Bronchial epithelial cell (primary cell): ENCODE measurements at regions not wholly inside any gene's neighbourhood (a gene's known extent, or its start where the extent isn't known, plus 50 kb on each side); places are given as distances from the start of the nearest gene placed in this dataset.

Source experiments
- DNase-seq: peaks from one replicate; pipeline ENCODE4 v3.0.0-alpha.2; 2010; ENCODE audit warnings: low read depth
- FAIRE-seq: peaks from 2 replicates; lab custom pipeline; 2011; peaks lifted over from hg19 to GRCh38; lab: Jason Lieb, UNC
- H3K27me3 ChIP-seq: 2 replicates; pipeline ENCODE4 v1.5.1; 2011; ENCODE audit warnings: low read length; ENCODE audit not compliant: control insufficient read depth, insufficient read depth
- H3K36me3 ChIP-seq: 2 replicates; pipeline ENCODE4 v1.5.1; 2011; ENCODE audit warnings: low read length; ENCODE audit not compliant: control insufficient read depth, insufficient read depth
- H3K4me3 ChIP-seq: 2 replicates; pipeline ENCODE4 v1.5.1; 2011; ENCODE audit warnings: mild to moderate bottlenecking, low read depth, low read length, control low read depth
- TF ChIP-seq, protein P1 (sequence below): IDR thresholded peaks from 2 replicates; pipeline ENCODE4 v1.5.1; 2011; ENCODE audit warnings: mild to moderate bottlenecking, moderate library complexity, low read length, control low read depth, inconsistent platforms; ENCODE audit not compliant: insufficient read depth, severe bottlenecking

DNA sequence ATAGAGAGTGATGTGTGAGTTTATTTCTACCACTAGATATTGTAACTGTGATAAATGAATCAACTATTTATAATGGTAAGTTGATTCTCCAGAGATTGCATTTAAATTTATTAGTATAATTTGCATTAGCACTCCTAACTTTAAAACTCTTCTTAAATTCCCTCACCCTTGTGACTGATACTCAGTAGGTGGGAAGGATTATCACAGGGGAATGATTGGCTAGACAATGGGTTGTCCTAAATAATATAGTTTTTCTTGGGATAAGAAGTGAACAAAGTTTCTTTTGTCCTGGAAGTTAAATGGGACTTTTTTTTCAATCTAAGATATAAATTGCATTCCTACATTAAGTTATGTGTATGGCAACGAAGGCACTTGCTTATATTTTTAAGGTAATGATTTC, 169.2 kb upstream of the PITX2 start:
- DNase-seq (no peak), FAIRE-seq (no peak)
- TF ChIP-seq, protein P1, sequence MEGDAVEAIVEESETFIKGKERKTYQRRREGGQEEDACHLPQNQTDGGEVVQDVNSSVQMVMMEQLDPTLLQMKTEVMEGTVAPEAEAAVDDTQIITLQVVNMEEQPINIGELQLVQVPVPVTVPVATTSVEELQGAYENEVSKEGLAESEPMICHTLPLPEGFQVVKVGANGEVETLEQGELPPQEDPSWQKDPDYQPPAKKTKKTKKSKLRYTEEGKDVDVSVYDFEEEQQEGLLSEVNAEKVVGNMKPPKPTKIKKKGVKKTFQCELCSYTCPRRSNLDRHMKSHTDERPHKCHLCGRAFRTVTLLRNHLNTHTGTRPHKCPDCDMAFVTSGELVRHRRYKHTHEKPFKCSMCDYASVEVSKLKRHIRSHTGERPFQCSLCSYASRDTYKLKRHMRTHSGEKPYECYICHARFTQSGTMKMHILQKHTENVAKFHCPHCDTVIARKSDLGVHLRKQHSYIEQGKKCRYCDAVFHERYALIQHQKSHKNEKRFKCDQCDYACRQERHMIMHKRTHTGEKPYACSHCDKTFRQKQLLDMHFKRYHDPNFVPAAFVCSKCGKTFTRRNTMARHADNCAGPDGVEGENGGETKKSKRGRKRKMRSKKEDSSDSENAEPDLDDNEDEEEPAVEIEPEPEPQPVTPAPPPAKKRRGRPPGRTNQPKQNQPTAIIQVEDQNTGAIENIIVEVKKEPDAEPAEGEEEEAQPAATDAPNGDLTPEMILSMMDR = no peak
- no peaks in the 10 kb centered on the region for H3K27me3 ChIP-seq
- no peaks in the 10 kb centered on the region for H3K36me3 ChIP-seq
- H3K4me3 ChIP-seq = no peak overlapping the region

DNA sequence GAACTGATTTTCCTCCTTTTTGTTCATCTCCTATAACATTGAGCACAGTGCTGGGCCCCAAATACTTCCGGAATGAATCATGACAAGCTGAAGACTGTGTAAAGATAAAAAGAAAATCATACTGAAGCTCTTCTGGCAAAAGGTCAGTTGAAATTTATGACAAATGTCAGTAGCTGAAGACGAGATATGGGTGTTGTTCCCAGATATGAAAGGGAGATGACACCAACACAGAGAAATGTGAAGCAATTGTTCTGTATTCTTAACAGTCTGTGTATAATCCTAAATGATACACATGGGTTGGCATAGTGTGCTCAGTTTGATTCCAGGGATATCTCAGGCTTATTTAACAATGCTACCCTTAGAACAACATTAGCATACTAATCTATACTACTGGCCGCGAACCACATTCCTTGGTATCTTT, 170.5 kb upstream of the PITX2 start:
- H3K36me3 ChIP-seq = no peaks in the 10 kb centered on the region
- H3K4me3 ChIP-seq = no peak overlapping the region
- no peaks in the 10 kb centered on the region for H3K27me3 ChIP-seq
- TF ChIP-seq, protein P1 = no peak
- FAIRE-seq (no peak), DNase-seq (no peak)

DNA sequence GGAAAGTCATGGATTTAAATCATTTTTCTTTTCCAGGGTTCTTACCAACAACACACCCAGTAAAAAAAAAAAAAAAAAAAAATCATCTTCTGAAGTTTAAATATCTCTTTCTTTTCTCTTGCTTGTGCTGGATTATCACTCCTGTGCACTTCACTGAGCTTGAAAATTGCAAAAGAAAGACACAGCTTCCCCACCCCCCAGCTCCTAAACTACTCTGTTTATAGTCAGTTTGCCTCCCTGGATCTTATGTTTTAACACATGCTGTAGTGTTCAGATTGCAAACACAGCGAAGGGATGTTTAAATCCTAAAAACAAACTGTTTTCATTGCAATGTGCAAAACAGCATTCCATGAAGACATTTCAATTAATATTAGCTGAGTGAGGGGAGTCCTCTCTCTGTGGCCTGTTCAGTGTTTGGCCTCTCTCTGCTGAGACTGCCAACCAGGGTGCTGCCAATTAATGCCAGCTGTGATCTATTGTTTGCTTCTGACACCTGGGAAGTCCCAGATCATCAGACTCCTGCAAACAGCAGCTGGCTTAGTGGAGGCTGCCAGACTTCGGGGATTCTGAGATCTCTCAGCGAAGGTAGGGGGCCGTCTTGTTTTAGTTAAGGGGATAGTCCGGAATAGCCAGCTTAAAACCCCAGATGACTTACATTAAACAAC, 171.1 kb upstream of the PITX2 start:
- Histone ChIP-seq H3K4me3 (no peak overlapping the region), H3K27me3 (no peaks in the 10 kb centered on the region), H3K36me3 (no peaks in the 10 kb centered on the region)
- FAIRE-seq = no peak
- no peak for DNase-seq
- TF ChIP-seq, protein P1 = no peak

DNA sequence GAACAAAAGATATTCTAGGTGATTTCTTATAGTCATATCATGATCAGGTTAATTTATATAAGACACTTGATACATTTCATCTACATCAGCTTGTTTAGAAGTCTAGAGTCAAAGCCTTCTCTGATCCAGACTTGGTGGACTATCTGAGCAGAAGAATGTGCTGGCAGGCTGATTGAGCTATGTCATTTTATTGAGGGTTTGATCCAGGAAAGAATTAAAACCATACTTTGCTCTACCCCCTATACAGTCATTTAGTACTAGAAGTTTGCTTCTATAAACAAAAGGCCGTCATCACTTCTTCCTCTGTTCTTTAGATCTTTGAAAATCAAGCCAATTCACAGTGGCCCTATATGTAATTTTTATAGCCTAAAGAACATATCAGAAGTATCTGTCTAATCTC, 173.1 kb upstream of the PITX2 start:
- FAIRE-seq = no peak

DNA sequence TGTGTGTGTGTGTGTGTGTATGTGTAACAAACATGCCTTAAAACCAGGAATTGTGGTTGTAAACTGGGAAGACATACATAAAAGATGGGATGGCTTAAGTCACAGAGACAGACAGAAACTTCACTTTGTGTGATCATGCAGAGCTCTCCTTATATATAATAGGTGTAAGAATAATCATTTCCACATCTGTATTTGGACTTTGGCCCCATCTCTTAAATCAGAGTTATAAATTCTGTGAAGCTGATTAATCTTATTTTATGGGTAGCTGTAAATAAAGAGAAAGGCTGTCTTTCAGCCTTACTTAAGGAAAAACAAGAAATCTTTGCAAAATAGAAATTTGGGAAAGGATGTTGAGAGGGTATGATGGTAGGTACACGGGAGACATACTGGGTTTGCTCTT, 174.6 kb upstream of the PITX2 start:
- DNase-seq (no peak), FAIRE-seq (no peak)
- TF ChIP-seq, protein P1 = no peak
- Histone ChIP-seq H3K36me3 (no peaks in the 10 kb centered on the region), H3K27me3 (no peaks in the 10 kb centered on the region), H3K4me3 (no peak overlapping the region)

More for the DNA sequence above, 173.1 kb upstream of the PITX2 start:
- Histone ChIP-seq H3K36me3 (no peaks in the 10 kb centered on the region), H3K4me3 (no peak overlapping the region), H3K27me3 (no peaks in the 10 kb centered on the region)
- TF ChIP-seq, protein P1 = no peak
- no peak for DNase-seq

DNA sequence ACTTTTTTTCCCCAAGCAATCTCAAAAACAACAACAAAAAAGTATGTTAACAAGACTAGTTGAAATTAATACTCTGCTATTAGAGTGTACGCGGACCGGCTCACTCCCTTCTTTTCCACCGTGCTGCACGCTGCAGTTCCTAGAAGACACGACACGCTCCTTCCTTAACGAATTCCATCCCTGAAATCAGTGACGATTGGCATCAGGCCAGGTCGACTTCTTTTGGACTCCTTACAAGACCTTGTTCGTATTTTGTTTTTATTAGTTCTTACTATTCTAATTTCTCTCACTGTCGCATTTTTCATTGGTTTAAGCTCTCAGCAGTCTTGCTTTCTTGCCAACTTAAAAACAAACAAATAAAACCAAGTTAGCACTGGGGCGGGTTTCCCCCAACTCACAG, 175.8 kb upstream of the PITX2 start:
- TF ChIP-seq, protein P1 = no peak
- H3K4me3 ChIP-seq = no peak overlapping the region
- no peaks in the 10 kb centered on the region for H3K27me3 ChIP-seq
- no peak for FAIRE-seq
- H3K36me3 ChIP-seq = no peaks in the 10 kb centered on the region
- no peak for DNase-seq
